SK-N-SH (cell line): ENCODE measurements at regions not wholly inside any gene's neighbourhood (a gene's known extent, or its start where the extent isn't known, plus 50 kb on each side); places are given as distances from the start of the nearest gene placed in this dataset.

ENCODE experiments used
- CTCF ChIP-seq: fragments of 200-600 bp; sonication (generic); IDR thresholded peaks from 2 replicates; pipeline ENCODE4 v1.6.1; 2017; ENCODE audit warnings: antibody characterized with exemption, mild to moderate bottlenecking, moderate library complexity
- EZH2phosphoT487 ChIP-seq: fragments of 200-600 bp; sonication (generic); IDR thresholded peaks from 2 replicates; pipeline ENCODE4 v1.6.1; 2017; ENCODE audit warnings: low read depth, mixed run types, mild to moderate bottlenecking, antibody characterized with exemption, moderate library complexity, borderline replicate concordance
- MXI1 ChIP-seq: IDR thresholded peaks from 2 replicates; pipeline ENCODE4 v1.6.1; 2012; ENCODE audit warnings: mild to moderate bottlenecking, low read depth, low read length, improper control_type of control experiment
- NRF1 ChIP-seq: IDR thresholded peaks from 2 replicates; pipeline ENCODE4 v1.6.1; 2012; ENCODE audit warnings: low read depth, mild to moderate bottlenecking, low read length
- POLR2AphosphoS5 ChIP-seq: IDR thresholded peaks from 2 replicates; pipeline ENCODE4 v1.6.1; 2012; ENCODE audit warnings: low read depth, low read length
- REST ChIP-seq: IDR thresholded peaks from 2 replicates; pipeline ENCODE4 v1.6.1; 2012; ENCODE audit warnings: mild to moderate bottlenecking, low read depth, low read length, moderate library complexity
- SMC3 ChIP-seq: IDR thresholded peaks from 2 replicates; pipeline ENCODE4 v1.6.1; 2012; ENCODE audit warnings: low read depth, low read length, improper control_type of control experiment
- USF2 ChIP-seq: fragments of 150-350 bp; IDR thresholded peaks from 2 replicates; pipeline ENCODE4 v1.6.1; 2017; ENCODE audit warnings: antibody characterized with exemption, low read length, low read depth, borderline replicate concordance
- ZBTB33 ChIP-seq: IDR thresholded peaks from 2 replicates; pipeline ENCODE4 v1.4.0; 2012; ENCODE audit warnings: low read depth, borderline replicate concordance

GRCh38 chr13:85247780-85248179, 551.4 kb downstream of the SLITRK6 start:
- TF ChIP-seq CTCF (no peak), EZH2phosphoT487 (no peak), REST (no peak), NRF1 (no peak), USF2 (no peak), MXI1 (no peak), SMC3 (no peak), POLR2AphosphoS5 (no peak), ZBTB33 (no peak)
